Heart left ventricle (tissue), 16 donors: ENCODE measurements at regions not wholly inside any gene's neighbourhood (a gene's known extent, or its start where the extent isn't known, plus 50 kb on each side); places are given as distances from the start of the nearest gene placed in this dataset.

Experiments used
- ATAC-seq, 4 donors: fragments of 200-7000 bp; cut with Tn5 transposase; one replicate each; pipeline ENCODE4 v1.9.1; 2020 to 2022; ENCODE audit warnings: moderate library complexity in 4 of 4, mild to moderate bottlenecking in 3 of 4, moderate number of reproducible peaks in 1 of 4
- DNase-seq, 5 donors: peaks; one replicate each; pipeline ENCODE4 v3.0.0-alpha.2; 2020
- H3K27ac ChIP-seq, 12 donors: fragments of 200-600 bp; sonication (generic) in 4 of 12; one replicate each; pipeline versions ENCODE4 v1.5.0 to v1.8.0; 2016 to 2022; ENCODE audit warnings: mild to moderate bottlenecking in 2 of 12
- H3K27me3 ChIP-seq, 9 donors: fragments of 200-600 bp; sonication (generic) in 2 of 9; one replicate each; pipeline versions ENCODE4 v1.5.1 to v1.8.0; 2016 to 2022; ENCODE audit warnings: mild to moderate bottlenecking in 3 of 9
- H3K36me3 ChIP-seq, 9 donors: fragments of 200-600 bp; sonication (generic) in 2 of 9; one replicate each; pipeline versions ENCODE4 v1.5.0 to v1.8.0; 2018 to 2022; ENCODE audit warnings: mild to moderate bottlenecking in 2 of 9
- H3K4me1 ChIP-seq, 12 donors: fragments of 200-600 bp; sonication (generic) in 4 of 12; one replicate each; pipeline versions ENCODE4 v1.5.0 to v1.8.0; 2016 to 2022; ENCODE audit warnings: mild to moderate bottlenecking in 3 of 12
- H3K4me3 ChIP-seq, 12 donors: fragments of 200-600 bp; sonication (generic) in 4 of 12; one replicate each; pipeline versions ENCODE4 v1.5.0 to v1.8.0; 2017 to 2022; ENCODE audit warnings: mild to moderate bottlenecking in 9 of 12, moderate library complexity in 4 of 12
- H3K9me3 ChIP-seq, 12 donors: fragments of 200-600 bp; sonication (generic) in 4 of 12; one replicate each; pipeline versions ENCODE4 v1.5.0 to v1.8.0; 2016 to 2022; ENCODE audit warnings: mild to moderate bottlenecking in 1 of 12
- CTCF ChIP-seq, 12 donors: fragments of 200-600 bp; sonication (generic) in 4 of 12; IDR thresholded peaks; one replicate each; pipeline versions ENCODE4 v1.5.0 to v1.8.0; 2018 to 2022; ENCODE audit warnings: antibody characterized with exemption in 12 of 12, mild to moderate bottlenecking in 5 of 12
- POLR2A ChIP-seq, 2 donors: fragments of 450-650 bp; IDR thresholded peaks; one replicate each; pipeline ENCODE4 v1.6.1; 2017; ENCODE audit warnings: antibody characterized with exemption in 2 of 2, mild to moderate bottlenecking in 2 of 2, moderate library complexity in 2 of 2
- WGBS, 4 donors: extraction: QIAGEN DNeasy Blood & Tissue Kit in 2 of 4; methylation state at CpG; one replicate each; pipeline versions ENCODE4 v1.1.5 to v1.1.7; 2013 to 2018; 5-methylcytosine and 5-hydroxymethylcytosine counted together
- intact Hi-C, 10 donors: fragments of 100-400 bp; cut with DNase I; formaldehyde crosslinking; loops; one replicate each; pipeline versions ENCODE4 v1.11.1 to v1.14.2; 2022
- donor health status: ischemic (EF 13 %, LVEDD 7.1; RV severe dilation, severe dysfunction).
- donor health status: healthy with polysubstance abuse.
- donor health status: DM: no; HTN: yes; CAD: no.
- donor health status: DM: no; HTN: no; CAD: no.
- donor health status: ischemic (EF 25% LVEDD 6.9; RV normal size, moderate dysfunction).
- donor health status: ischemic (EF 25% LVEDD 5.7; RV mildly dilated, moderate dysfunction).
- donor health status: healthy.
- donor health status: DM: yes; HTN: yes; CAD: no.
- donor health status: ischemic (EF 35%, LVEDD 5.7; RV mildly dilated, moderate dysfunction).
- donor health status: nonischemic (EF 11% LVEDD 7.7; RV severe dilation, severe dysfunction).
- donor health status: DM: yes; HTN: yes; CAD: no.
- donor health status: PGD.
- donor health status: ischemic (EF 29% LVEDD 5.4; RV normal size, mild dysfunction).
- donor health status: nonischemic (EF 23%, LVEDD 6.1; RV moderate dilation, normal function).

- 67 to 88% (median 72%) methylated on average over 4 of the region's 4 CpGs for whole genome bisulfite sequencing, 4 donors
- no peak overlapping the region for H3K4me3 ChIP-seq
- no peaks in the 10 kb centered on the region for H3K4me1 ChIP-seq
- ATAC-seq (no peak), DNase-seq (no peak)
- TF ChIP-seq POLR2A (IDR thresholded peaks at IDR 0.05) = no peak
- TF ChIP-seq CTCF (IDR thresholded peaks at IDR 0.05) = no peak
- no peaks in the 10 kb centered on the region for H3K9me3 ChIP-seq
- H3K27ac ChIP-seq = no peak overlapping the region
- no peaks in the 10 kb centered on the region for H3K27me3 ChIP-seq
- H3K36me3 ChIP-seq = no peaks in the 10 kb centered on the region
- intact Hi-C loops = no loop called here
These were observed 51.1 kb upstream of the FN1 start for GRCh38 chr2:215487002-215487372.

GRCh38 chr2:215486291-215487001 is 50.6 kb upstream of the FN1 start:
- TF ChIP-seq CTCF (IDR thresholded peaks at IDR 0.05) (no peak), POLR2A (IDR thresholded peaks at IDR 0.05) (no peak)
- ATAC-seq (no peak), DNase-seq (no peak)
- H3K9me3 ChIP-seq = no peaks in the 10 kb centered on the region
- H3K4me3 ChIP-seq = no peak overlapping the region
- H3K4me1 ChIP-seq = no peaks in the 10 kb centered on the region
- H3K27me3 ChIP-seq = no peaks in the 10 kb centered on the region
- no peak overlapping the region for H3K27ac ChIP-seq
- 85 to 95% (median 93%) methylated on average over 2 of the region's 2 CpGs for WGBS, 4 donors
- H3K36me3 ChIP-seq = no peaks in the 10 kb centered on the region
- intact Hi-C loops = no loop called here
